Esophagus squamous epithelium (tissue), 4 donors: ENCODE measurements at regions not wholly inside any gene's neighbourhood (a gene's known extent, or its start where the extent isn't known, plus 50 kb on each side); places are given as distances from the start of the nearest gene placed in this dataset.

ENCODE experiments used
- CTCF ChIP-seq, 6 experiments: fragments of 450-650 bp in 4 of 6; fragments of 200-600 bp in 2 of 6; sonication (generic) in 2 of 6; IDR thresholded peaks; one replicate each; pipeline ENCODE4 v1.5.1; 2016 to 2019; ENCODE audit warnings: antibody characterized with exemption in 6 of 6, mild to moderate bottlenecking in 4 of 6, moderate library complexity in 4 of 6
- POLR2A ChIP-seq, 4 donors: fragments of 450-650 bp; IDR thresholded peaks; one replicate each; pipeline ENCODE4 v1.6.1; 2017; ENCODE audit warnings: antibody characterized with exemption in 4 of 4, mild to moderate bottlenecking in 4 of 4, moderate library complexity in 3 of 4

- TF ChIP-seq POLR2A (IDR thresholded peaks at IDR 0.05) (no peak), CTCF (IDR thresholded peaks at IDR 0.05) (no peak)
Observed at GRCh38 chr22:41028841-41029240, 63.6 kb upstream of the EP300 start.
